Activated T-cell treated with anti-CD3 and anti-CD28 coated beads for 24 hours (primary cell): ENCODE measurements at regions not wholly inside any gene's neighbourhood (a gene's known extent, or its start where the extent isn't known, plus 50 kb on each side); places are given as distances from the start of the nearest gene placed in this dataset.

Experiments
- DNase-seq: peaks from one replicate; pipeline ENCODE4 v3.0.0-alpha.2; 2020; ENCODE audit warnings: low read depth

- no peak for DNase-seq
Observed at GRCh38 chr10:131490991-131491594, 179.6 kb upstream of the TCERG1L start.

GRCh38 chr10:131492211-131492857, 180.8 kb upstream of the TCERG1L start:
- no peak for DNase-seq

GRCh38 chr10:131493432-131493831, 181.9 kb upstream of the TCERG1L start:
- no peak for DNase-seq

GRCh38 chr10:131494451-131494850, 182.9 kb upstream of the TCERG1L start:
- no peak for DNase-seq

- DNase-seq, result no peak
Observed at GRCh38 chr10:131495224-131495623, 183.7 kb upstream of the TCERG1L start.

- DNase-seq, result no peak
Observed at GRCh38 chr10:131495892-131496291, 184.4 kb upstream of the TCERG1L start.

GRCh38 chr10:131496351-131497052, 185.0 kb upstream of the TCERG1L start:
- DNase-seq, result no peak

GRCh38 chr10:131499566-131499965, 188.0 kb upstream of the TCERG1L start:
- no peak for DNase-seq

GRCh38 chr10:131500181-131500580, 188.7 kb upstream of the TCERG1L start:
- DNase-seq, result no peak

GRCh38 chr10:131500892-131501291, 189.4 kb upstream of the TCERG1L start:
- DNase-seq, result no peak

- DNase-seq, result no peak
Observed at GRCh38 chr10:131503992-131504391, 192.5 kb upstream of the TCERG1L start.

- no peak for DNase-seq
Observed at GRCh38 chr10:131511391-131511790, 199.9 kb upstream of the TCERG1L start.

- no peak for DNase-seq
Observed at GRCh38 chr10:131512852-131513251, 201.3 kb upstream of the TCERG1L start.

GRCh38 chr10:131513445-131513844, 201.9 kb upstream of the TCERG1L start:
- no peak for DNase-seq

- no peak for DNase-seq
Observed at GRCh38 chr10:131513901-131514300, 202.4 kb upstream of the TCERG1L start.

- no peak for DNase-seq
Observed at GRCh38 chr10:131514454-131514853, 202.9 kb upstream of the TCERG1L start.

- DNase-seq, result no peak
Observed at GRCh38 chr10:131516285-131516684, 204.8 kb upstream of the TCERG1L start.

GRCh38 chr10:131517781-131518180, 206.3 kb upstream of the TCERG1L start:
- no peak for DNase-seq

GRCh38 chr10:131519723-131520605, 208.4 kb upstream of the TCERG1L start:
- no peak for DNase-seq

- DNase-seq, result no peak
Observed at GRCh38 chr10:131531265-131532190, 220.0 kb upstream of the TCERG1L start.

GRCh38 chr10:131532291-131532690, 220.8 kb upstream of the TCERG1L start:
- no peak for DNase-seq
